NCI-H146 treated with DMSO at 0.1 percent for 48 hours (cell line): ENCODE measurements at regions not wholly inside any gene's neighbourhood (a gene's known extent, or its start where the extent isn't known, plus 50 kb on each side); places are given as distances from the start of the nearest gene placed in this dataset.

Experiments
- DNase-seq: peaks from one replicate; lab custom pipeline; 2025; ENCODE audit not compliant: unreplicated experiment; lab: John Stamatoyannopoulos, UW

DNA sequence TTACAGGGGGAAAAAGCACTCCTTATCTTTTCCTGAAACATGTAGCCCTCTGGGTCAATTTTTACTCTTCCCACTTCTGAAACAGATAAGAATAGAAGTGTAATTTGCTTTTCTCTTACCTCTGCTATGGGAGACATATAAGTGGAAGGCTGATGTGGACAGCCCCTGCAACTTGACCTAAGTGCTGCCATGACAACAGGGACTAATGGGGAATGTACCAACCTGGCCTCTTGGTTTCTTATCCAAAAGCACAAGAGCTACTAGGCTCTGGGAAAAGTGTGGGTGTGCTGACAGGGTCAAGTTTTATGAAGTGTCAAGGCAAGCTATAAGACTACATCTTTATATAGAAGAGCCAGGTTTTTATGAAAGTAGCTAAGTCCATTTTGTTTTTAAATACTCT, 1246.5 kb downstream of the OTOL1 start:
- DNase-seq = no peak

GRCh38 chr3:162760789-162761188, 1264.2 kb downstream of the OTOL1 start:
- DNase-seq = no peak

- DNase-seq = no peak
Measured at GRCh38 chr3:162764051-162764807, 1267.6 kb downstream of the OTOL1 start.

GRCh38 chr3:162764808-162765071, 1268.1 kb downstream of the OTOL1 start:
- no peak for DNase-seq

DNA sequence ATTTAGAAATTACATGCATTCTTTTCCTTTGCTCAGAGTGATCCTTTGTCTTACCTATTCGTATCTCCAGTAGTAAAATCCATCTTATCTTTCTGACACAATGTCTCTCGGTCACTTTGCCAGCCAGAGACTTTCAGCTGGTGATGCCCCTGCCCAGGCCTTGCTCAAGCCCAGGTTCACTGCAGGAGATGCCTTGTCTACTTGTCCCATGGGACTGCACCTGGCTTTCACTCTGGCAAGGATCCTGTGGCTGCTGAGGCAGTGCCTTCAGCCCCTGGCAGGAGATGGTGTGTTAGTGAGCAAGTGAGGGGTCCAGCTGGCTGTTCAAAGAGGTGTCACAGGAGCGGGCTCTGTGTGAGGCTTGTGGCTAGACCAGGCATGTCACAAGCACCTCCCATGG, 1268.9 kb downstream of the OTOL1 start:
- DNase-seq = no peak

GRCh38 chr3:162769564-162769963, 1273.0 kb downstream of the OTOL1 start:
- no peak for DNase-seq

GRCh38 chr3:162770551-162770950, 1273.9 kb downstream of the OTOL1 start:
- no peak for DNase-seq

DNA sequence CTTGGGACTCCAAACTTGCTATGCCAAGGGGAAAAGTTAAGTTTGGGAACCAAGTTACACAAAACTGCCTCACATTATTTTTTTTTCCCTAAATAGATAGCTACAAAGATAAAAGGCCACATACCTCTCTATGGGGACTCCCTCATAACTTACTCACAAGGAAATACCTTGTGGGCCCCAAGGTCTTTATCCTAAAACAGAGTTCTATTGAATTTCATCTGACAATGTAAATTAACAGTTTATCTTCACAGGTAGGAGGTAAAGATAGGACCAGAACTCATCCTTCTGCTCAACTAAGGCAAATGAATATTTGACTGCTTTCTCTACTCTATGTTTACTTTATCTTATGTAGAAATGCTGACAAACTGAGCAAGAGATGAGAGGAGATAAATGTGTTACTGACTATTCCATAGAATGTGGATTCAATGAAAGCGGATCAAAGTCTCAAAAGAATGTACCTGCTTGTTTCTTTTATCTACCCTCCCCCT, 1278.0 kb downstream of the OTOL1 start:
- DNase-seq = no peak

GRCh38 chr3:162776148-162776547, 1279.5 kb downstream of the OTOL1 start:
- no peak for DNase-seq

GRCh38 chr3:162777118-162777517, 1280.5 kb downstream of the OTOL1 start:
- DNase-seq = no peak

DNA sequence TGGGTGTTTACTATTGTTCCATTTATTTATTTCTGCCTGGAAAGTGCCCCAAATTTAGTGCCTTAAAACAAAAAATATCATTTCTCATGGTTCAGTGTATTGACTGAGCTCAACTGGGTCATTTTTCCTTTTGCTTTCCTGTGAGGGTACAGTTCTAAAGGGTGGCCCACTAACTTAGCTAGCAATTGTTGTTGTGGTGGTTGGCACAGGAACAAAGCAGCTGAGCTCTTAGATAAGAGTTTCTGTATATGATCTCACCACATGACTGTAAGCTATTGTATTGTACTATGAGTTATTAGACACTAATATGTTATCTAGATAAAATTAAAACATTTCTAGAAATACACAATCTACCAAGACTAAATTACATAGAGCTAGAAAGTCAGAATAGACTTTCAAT, 1283.7 kb downstream of the OTOL1 start:
- DNase-seq = no peak

DNA sequence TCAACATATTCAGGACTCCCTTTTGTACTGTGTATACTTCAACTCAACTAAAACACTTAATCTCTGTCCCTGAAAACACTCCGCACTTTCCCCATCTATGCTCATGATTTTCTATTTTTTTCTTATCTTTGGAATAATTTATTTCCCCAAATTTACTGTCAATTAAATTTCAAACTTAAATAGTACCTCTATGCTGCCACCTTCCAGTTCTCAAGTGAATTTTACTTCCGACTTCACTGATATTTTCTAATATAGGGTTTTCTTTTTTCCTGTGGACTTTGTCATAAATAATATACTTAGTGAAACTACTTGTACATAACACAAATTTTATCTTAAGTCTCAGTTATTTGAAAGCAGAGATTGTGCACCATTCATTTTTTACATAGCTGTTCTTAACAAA, 1303.3 kb downstream of the OTOL1 start:
- no peak for DNase-seq

DNA sequence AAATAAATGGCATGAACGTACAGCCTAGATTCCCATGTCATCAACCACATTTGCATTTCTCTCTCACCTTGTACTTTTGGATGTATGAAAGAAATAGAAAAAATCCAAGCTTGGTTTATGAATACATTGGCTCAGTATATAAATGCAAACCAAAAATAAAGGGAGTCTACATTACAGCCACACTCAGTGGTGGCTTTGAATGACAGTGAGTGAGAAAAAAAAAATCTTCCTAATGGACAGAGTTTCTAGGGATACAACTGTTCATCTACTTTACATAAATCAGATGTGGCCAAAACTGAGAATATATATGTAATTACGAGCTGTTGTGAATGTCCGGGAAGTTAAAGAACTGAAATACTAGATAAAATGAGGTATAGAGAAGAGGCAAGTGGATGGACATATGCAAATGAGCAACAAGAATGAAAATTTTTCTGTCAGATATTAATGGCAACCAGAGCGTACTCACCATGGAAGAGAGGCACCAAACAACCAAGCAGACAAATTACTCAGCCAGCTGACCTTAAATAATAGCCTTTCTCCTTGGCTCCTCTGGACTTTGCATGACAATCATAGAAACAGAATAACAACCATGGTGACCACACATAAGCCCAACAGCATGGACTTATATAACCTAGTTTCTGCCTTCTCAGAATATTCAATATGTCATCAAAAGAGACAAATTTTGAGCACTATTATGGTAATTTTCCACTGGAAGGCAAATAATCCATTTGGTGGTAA, 1305.8 kb downstream of the OTOL1 start:
- no peak for DNase-seq

DNA sequence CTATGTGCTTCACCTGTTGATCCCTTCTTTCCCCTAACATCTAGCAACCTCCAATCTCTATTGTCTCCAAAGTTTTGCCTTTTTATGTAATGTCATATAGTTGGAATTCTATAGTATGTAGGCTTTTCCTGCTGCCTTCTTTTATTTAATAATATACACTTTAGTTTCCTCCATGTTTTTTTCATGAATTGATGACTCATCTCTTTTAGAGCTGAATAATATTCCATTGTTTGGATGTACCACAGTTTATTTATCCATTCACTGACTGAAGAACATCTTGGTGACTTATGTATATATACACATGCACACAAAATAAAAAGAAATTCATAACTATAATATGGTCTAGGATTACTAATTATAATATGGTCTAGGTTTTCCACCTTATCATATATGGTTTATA, 1314.2 kb downstream of the OTOL1 start:
- no peak for DNase-seq

- no peak for DNase-seq
Measured at GRCh38 chr3:162842549-162843216, 1346.1 kb downstream of the OTOL1 start.

DNA sequence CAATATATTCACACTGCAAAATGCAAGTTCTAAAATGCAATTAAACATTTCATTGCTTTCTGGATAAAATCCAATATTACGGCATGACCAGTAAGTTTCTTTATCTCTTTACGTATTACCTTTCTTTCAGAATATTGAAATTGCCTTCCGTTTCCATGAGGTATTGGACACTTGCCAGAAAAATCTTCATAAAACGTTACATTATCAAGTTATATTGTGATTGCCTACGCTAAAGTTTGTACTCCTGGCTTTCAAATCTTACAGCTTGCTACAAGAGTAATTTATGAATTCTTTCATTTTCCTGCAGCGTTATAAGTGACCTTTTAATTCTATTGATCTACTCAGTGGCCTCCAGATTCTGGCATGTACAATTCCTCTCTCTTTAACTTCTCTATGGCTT, 1349.3 kb downstream of the OTOL1 start:
- no peak for DNase-seq

DNA sequence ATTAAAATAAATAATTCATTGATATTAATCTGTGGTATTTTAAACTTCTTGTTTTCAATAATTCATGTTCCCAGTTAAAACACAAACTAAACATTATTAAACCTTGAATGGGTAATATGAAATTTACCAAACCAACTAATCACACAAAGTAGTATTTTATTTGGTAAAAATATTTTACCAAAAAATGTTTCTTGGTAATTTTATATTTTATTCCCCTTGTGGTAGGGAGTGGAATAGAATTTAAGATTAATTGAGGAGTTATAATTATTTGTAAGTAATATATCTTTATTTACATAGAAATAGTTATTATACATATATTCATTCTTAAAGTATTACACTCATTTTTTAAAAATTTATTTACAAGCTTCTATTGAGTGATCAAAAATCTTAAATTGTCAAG, 1350.9 kb downstream of the OTOL1 start:
- no peak for DNase-seq

GRCh38 chr3:162863579-162863978, 1367.0 kb downstream of the OTOL1 start:
- DNase-seq = no peak

GRCh38 chr3:162865466-162865865, 1368.9 kb downstream of the OTOL1 start:
- no peak for DNase-seq

GRCh38 chr3:162879021-162879562, 1382.5 kb downstream of the OTOL1 start:
- DNase-seq = no peak

DNA sequence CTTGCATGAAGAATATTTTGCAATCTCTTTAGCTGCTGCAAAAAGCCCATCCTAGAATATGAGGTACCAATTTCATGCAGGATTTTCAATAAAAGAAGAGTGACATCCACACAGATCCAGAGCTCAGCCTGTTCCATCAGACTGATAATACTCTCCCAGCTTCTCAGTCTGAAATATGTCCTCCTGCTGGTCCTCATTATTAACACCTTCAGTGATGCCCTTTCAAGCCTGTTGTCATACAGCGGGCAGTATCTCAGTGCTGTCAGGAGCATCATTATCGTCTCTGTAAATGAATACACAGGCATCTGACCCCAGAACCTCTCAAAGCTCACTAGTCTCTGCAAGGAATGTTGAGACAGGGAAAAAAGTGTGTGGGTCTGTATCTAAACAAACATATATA, 1387.8 kb downstream of the OTOL1 start:
- DNase-seq = no peak
